ENCODE measurements at regions not wholly inside any gene's neighbourhood (a gene's known extent, or its start where the extent isn't known, plus 50 kb on each side); places are given as distances from the start of the nearest gene placed in this dataset.
"Not testable (repeated sequence)": the region's sequence is repeated elsewhere in the genome, so short reads cannot be mapped to it uniquely, and the experiment has no call there.

DNA sequence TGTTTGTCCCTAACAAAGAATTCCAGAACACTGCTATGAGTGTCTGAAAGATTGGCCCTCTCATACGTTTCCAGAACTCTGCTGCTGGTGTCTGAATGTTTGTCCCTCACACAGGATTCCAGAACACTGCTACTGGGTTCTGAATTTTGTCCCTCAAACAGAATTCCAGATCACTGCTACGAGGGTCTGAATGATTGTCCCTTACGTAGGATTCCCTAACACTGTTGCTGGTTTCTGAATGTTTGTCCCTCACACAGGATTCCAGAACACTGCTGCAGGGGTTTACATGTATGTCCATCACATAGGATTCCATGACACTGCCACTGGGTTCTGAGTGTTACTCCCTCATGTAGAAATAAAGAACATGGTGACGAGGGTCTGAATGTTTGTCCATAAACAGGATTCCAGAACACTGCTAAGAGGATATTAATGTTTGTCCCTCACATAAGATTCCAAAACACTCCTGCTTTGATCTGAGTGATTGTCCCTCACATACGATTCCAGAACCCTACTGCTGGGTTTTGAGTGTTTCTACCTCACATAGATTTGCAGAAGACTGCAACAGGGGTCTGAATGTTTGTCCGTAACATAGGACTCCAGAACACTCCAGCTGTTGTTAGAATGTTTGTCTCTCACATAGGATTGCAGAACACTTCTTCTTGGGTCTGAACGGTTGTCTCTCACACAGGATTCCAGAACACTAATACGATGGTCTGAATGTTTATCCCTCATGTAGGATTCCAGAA is 214.4 kb downstream of the FOXD4L6 start:
- TF ChIP-seq, protein P1, sequence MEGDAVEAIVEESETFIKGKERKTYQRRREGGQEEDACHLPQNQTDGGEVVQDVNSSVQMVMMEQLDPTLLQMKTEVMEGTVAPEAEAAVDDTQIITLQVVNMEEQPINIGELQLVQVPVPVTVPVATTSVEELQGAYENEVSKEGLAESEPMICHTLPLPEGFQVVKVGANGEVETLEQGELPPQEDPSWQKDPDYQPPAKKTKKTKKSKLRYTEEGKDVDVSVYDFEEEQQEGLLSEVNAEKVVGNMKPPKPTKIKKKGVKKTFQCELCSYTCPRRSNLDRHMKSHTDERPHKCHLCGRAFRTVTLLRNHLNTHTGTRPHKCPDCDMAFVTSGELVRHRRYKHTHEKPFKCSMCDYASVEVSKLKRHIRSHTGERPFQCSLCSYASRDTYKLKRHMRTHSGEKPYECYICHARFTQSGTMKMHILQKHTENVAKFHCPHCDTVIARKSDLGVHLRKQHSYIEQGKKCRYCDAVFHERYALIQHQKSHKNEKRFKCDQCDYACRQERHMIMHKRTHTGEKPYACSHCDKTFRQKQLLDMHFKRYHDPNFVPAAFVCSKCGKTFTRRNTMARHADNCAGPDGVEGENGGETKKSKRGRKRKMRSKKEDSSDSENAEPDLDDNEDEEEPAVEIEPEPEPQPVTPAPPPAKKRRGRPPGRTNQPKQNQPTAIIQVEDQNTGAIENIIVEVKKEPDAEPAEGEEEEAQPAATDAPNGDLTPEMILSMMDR (conservative IDR thresholded peaks at IDR 0.05), result no peak
- TF ChIP-seq ZFX (IDR thresholded peaks at IDR 0.05), result no peak
- no peak overlapping the region for H3K27ac ChIP-seq

DNA sequence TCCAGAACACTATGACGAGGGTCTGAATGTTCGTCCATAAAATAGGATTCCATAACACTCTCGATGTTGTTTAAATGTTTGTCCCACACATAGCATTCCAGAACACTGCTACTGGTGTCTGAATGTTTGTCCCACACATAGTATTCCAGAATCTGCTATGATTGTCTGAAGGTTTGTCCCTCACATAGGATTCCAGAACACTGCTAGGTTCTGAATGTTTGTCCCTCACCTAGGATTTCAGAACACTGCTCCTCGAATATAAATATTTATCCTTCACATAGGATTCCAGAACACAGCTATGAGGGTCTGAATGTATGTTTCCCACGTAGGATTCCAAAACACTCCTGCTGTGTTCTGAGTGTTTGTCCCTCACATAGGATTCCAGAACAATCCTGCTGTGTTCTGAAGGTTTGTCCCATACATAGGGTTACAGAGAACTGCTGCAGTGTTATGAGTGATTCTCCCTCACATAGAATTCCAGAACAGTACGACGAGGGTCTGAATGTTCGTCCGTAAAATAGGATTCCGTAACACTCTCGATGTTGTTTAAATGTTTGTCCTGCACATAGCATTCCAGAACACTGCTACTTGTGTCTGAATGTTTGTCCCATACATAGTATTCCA is 215.3 kb downstream of the FOXD4L6 start:
- no peak for TF ChIP-seq ZFX (IDR thresholded peaks at IDR 0.05)
- TF ChIP-seq, protein P1 (conservative IDR thresholded peaks at IDR 0.05), result no peak
- no peak overlapping the region for H3K27ac ChIP-seq

DNA sequence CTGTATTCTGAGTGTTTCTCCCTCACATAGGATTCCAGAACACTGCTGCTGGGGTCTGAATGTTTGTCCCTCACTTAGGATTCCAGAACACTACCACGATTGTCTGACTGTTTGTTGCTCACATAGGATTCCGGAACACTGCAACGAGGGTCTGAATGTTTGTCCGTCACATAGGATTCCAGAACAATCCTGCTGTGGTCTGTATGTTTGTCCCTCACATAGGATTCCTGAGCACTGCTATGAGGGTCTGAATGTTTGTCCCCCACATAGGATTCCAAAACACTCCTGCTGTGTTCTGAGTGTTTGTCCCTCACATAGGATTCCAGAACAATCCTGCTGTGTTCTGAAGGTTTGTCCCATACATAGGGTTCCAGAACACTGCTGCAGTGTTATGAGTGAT is 215.8 kb downstream of the FOXD4L6 start:
- H3K27ac ChIP-seq, result not testable (repeated sequence)

DNA sequence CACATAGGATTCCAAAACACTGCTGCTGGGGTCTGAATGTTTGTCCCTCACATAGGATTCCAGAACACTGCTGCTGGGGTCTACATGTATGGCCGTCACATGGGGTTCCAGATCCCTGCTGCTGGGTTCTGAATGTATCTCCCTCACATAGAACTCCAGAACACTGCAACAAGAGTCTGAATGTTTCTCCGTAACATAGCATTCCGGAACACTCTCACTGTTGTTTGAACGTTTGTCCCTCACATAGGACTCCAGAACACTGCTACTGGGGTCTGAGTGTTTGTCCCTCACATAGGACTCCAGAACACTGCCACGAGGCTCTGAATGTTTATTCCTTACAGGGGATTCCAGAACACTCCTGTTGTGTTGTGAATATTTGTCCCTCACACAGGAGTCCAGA is 216.8 kb downstream of the FOXD4L6 start:
- TF ChIP-seq ZFX (IDR thresholded peaks at IDR 0.05), result no peak
- TF ChIP-seq, protein P1 (conservative IDR thresholded peaks at IDR 0.05), result no peak
- no peak overlapping the region for H3K27ac ChIP-seq

DNA sequence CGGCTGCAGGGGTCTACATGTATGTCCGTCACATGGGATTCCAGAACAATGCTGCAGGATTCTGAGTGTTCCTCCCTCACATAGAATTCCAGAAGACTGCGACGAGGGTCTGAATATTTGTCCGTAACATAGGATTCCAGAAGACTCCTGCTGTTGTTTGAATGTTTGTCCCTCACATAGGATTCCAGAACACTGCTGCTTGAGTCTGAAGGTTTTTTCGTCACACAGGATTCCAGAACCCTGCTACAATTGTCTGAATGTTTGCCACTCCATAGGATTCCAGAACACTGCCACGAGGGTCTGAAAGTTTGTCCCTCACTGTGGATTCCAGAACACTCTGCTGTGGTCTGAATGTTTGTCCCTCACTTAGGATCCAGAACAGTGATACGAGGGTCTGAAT is 217.5 kb downstream of the FOXD4L6 start:
- H3K27ac ChIP-seq, result not testable (repeated sequence)

DNA sequence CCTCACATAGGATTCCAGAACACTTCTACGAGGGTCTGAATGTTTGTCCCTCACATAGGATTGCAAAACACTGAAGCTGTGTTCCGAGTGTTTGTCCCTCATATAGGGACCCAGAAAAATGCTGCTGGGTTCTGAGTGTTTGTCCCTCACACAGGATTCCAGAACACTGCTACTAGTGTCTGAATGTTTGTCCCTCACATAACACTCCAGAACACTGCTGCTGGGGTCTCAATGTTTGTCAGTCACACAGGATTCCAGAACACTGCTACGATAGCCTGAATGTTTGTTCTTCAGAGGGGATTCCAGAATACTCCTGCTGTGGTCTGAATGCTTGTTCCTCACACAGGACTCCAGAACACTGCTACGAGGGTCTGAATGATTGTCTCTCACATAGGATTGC is 218.7 kb downstream of the FOXD4L6 start:
- H3K27ac ChIP-seq, result no peak overlapping the region
- no peak for TF ChIP-seq ZFX (IDR thresholded peaks at IDR 0.05)
- TF ChIP-seq, protein P1 (conservative IDR thresholded peaks at IDR 0.05), result no peak

DNA sequence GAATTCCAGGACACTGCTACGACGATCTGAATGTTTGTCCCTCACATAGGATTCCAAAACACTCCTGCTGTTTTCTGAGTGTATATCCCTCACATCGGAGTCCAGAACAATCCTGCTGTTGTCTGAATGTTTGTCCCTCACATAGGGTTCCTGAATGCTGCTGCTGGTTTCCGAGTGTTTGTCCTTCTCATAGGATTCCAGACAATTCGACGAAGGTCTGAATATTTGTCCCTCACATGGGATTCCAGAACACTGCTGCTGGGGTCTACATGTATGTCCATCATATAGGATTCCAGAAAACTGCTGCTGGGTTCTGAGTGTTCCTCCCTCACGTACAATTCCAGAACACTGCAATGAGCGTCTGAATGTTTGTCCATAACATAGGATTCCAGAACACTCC is 219.4 kb downstream of the FOXD4L6 start:
- H3K27ac ChIP-seq, result not testable (repeated sequence)

DNA sequence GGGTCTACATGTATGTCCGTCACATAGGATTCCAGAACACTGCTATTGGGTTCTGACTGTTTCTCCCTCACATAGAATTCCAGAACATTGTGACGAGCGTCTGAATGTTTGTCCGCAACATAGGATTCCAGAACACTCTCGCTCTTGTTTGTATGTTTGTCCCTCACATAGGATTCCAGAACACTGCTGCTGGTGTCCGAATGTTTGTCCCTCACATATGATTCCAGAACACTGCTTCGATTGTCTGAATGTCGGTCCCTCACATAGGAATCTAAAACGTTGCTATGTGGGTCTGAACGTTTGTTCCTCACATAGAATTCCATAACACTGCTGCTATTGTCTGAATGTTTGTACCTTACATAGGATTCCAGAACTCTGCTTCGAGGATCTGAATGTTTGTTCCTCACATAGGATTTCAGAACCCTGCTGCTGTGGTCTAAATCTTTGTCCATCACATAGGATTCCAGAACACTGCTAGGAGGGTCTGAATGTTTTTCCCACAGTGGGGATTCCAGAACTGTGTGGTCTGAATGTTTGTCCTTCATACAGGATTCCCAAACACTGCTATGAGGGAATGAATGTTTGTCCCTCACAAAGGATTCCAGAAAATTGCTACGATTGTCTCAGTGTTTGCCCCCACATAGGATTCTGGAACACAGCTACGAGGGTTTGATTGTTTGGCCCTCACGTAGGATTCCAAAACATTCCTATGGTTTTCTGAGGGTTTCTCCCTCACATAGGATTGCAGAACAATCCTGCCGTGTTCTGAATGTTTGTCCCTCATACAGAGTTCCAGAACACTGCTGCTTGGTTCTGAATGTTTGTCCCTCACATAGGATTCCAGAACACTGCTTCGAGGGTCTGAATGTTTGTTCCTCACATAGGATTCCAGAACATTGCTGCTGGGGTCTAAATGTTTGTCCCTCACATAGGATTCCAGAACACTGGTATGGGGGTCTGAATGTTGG is 220.5 kb downstream of the FOXD4L6 start:
- TF ChIP-seq, protein P1 (conservative IDR thresholded peaks at IDR 0.05), result no peak
- TF ChIP-seq ZFX (IDR thresholded peaks at IDR 0.05), result no peak
- no peak overlapping the region for H3K27ac ChIP-seq

DNA sequence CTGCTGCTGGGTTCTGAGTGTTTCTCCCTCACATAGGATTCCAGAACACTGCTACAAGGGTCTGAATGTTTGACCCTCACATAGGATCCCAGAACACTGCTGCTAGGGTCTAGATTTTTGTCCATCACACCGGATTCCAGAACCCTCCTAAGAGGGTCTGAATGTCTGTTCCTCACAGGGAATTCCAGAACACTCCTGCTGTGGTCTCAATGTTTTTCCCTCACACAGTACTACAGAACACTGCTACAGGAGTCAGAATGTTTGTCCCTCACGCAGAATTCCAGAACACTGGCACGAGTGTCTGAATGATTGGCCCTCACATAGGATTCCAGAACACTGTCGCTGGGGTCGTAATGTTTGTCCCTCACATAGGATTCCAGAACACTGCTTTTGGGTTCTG is 221.6 kb downstream of the FOXD4L6 start:
- H3K27ac ChIP-seq, result not testable (repeated sequence)

DNA sequence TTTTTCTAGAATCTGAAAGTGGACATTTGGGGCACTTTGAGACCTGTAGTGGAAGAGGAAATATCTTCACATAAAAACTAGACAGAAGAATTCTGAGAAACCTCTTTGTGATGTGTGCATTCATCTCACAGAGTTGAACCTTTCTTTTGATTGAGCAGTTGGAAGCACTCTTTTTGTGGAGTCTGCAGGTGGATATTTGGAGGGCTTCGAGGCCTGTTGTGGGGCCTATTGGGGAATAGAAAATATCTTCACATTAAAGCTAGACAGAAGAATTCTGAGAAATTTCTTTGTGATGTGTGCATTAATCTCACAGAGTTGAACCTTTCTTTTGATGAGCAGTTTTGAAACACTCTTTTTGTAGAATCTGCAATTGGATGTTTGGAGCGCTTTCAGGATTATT is 236.2 kb downstream of the FOXD4L6 start:
- not testable (repeated sequence) for H3K27ac ChIP-seq

DNA sequence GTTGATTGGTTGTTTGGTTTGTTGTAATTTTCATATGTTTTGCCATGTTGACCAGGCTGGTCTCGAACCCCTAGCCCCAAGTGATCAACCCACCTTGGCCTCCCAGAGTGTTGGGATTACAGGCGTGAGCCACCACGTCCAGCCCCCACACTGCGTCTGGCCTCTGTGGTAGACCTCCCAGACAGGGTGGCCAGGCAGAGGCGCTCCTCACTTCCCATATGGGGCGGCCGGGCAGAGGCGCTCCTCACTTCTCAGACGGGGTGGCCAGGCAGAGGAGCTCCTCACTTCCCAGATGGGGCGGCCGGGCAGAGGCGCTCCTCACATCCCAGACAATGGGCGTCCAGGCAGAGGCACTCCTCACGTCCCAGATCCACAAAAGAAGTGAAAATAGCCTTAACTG is 242.6 kb downstream of the FOXD4L6 start:
- H3K27ac ChIP-seq, result not testable (repeated sequence)

DNA sequence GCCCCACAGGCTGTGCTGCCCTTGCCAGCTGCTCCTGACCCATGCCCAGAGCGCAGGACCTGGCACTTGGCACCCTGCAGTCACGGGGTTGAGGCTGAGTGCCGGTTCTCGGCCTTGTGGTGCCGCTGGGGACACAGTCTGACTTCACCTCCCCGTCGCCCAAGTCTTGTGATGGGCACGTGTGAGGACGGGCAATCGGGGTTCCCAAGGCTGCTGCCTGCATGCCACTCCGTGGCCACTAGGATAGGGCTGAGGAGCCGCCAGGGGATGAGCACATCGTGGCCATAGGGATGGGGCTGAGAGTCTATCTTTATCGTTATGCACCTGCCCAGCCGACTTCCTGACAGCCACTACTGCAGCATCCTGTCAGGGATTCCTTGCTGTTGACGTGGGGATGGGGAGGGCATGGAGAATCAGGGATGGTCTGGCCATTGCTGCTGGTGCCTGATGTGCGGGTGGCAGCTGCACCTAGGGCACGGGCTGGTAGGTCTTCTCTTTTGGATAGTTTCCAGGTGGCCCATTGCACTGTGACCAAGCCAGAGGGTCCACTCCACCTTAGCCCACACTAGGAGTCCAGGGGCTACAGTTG is 243.5 kb downstream of the FOXD4L6 start:
- not testable (repeated sequence) for H3K27ac ChIP-seq
